Lung (tissue), 11 donors: ENCODE measurements at regions not wholly inside any gene's neighbourhood (a gene's known extent, or its start where the extent isn't known, plus 50 kb on each side); places are given as distances from the start of the nearest gene placed in this dataset.

Experiments
- ATAC-seq: fragments of 200-7000 bp; cut with Tn5 transposase; one replicate; pipeline ENCODE4 v1.9.1; 2020; ENCODE audit warnings: moderate number of reproducible peaks; ENCODE audit not compliant: insufficient read depth, low FRiP score
- DNase-seq, 3 donors: peaks; one replicate each; pipeline ENCODE4 v3.0.0-alpha.2; 2013 to 2017
- H3K27ac ChIP-seq, 2 donors: one replicate each; pipeline ENCODE4 v1.5.1; 2013; ENCODE audit warnings: mild to moderate bottlenecking in 2 of 2, moderate library complexity in 2 of 2, control low read depth in 1 of 2, inconsistent platforms in 1 of 2, low read depth in 1 of 2, low read length in 1 of 2
- H3K27me3 ChIP-seq, 3 donors: one replicate each; pipeline ENCODE4 v1.5.1; 2013; ENCODE audit warnings: low read length in 2 of 3; ENCODE audit not compliant: control insufficient read depth in 3 of 3, insufficient read depth in 3 of 3
- H3K36me3 ChIP-seq, 4 donors: one replicate each; pipeline ENCODE4 v1.5.1; 2013; ENCODE audit warnings: low read length in 4 of 4, mild to moderate bottlenecking in 1 of 4, moderate library complexity in 1 of 4; ENCODE audit not compliant: control insufficient read depth in 4 of 4, insufficient read depth in 4 of 4
- H3K4me1 ChIP-seq, 5 donors: one replicate each; pipeline ENCODE4 v1.5.1; 2013; ENCODE audit warnings: low read length in 5 of 5, mild to moderate bottlenecking in 2 of 5, moderate library complexity in 1 of 5; ENCODE audit not compliant: control insufficient read depth in 5 of 5, insufficient read depth in 5 of 5
- H3K4me3 ChIP-seq: one replicate; pipeline ENCODE4 v1.5.1; 2013; ENCODE audit warnings: mild to moderate bottlenecking, control low read depth, moderate library complexity
- H3K9ac ChIP-seq, 2 donors: one replicate each; pipeline ENCODE4 v1.5.1; 2013; ENCODE audit warnings: low read length in 2 of 2, control low read depth in 1 of 2; ENCODE audit not compliant: insufficient read depth in 1 of 2
- H3K9me3 ChIP-seq, 4 donors: one replicate each; pipeline ENCODE4 v1.5.1; 2013; ENCODE audit warnings: low read length in 3 of 4, mild to moderate bottlenecking in 1 of 4, moderate library complexity in 1 of 4; ENCODE audit not compliant: control insufficient read depth in 4 of 4, insufficient read depth in 3 of 4
- CTCF ChIP-seq: IDR thresholded peaks from 2 replicates; pipeline ENCODE4 v1.5.1; 2012; ENCODE audit warnings: mild to moderate bottlenecking; ENCODE audit errors: control extremely low read depth, extremely low read depth
- WGBS, 2 donors: extraction: QIAGEN DNeasy Blood & Tissue Kit; methylation state at CpG; one replicate each; pipeline ENCODE4 v1.1.7; 2013; 5-methylcytosine and 5-hydroxymethylcytosine counted together
- donor health status: control.
- donor health status: control.
- donor health status: Bipolar disorder and iron deficiency.
- donor health status: healthy.
- donor health status: DM: yes; HTN: yes; CAD: no.

DNA sequence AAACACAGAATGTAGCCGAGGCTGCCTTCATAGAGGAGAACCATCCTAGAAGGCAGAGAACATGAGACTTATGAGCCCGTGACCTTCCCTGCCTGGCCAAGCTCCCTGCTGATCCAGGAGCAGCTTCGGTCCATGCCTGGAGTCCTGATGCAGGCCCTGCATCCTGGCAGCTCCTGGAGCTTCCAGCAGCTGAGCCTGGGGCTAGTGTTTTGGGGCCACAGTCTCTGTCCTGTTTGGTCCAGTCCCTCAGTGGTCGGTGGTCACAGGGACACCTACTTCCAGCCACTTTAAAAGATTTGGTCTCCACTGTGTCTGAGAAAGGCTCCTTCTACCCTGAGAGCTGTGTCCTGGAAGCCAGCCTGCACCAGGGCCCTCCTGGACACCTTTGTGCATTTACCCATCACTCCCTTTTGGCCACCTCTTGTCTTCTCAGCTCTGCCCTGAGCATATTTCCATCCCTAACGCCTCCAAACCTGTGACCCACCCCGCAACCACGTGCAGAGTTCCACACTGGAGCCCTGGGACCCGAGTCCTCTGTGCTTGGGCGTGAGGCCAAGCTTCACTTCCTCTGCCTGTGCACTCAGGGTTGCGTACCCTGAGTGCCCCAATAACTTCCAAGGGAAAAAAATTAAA lies 315.2 kb upstream of the ZNF32 start:
- no peak for DNase-seq
- Histone ChIP-seq H3K9ac (no peak overlapping the region), H3K4me1 (peaks cover 0 to 17% (median 0%) of the 10 kb centered on the region in 5 donors), H3K4me3 (no peak overlapping the region), H3K27ac (peak overlapping the region in 1 of 2 donors; percentile 57), H3K36me3 (no peaks in the 10 kb centered on the region), H3K27me3 (no peaks in the 10 kb centered on the region), H3K9me3 (peaks cover 0 to 2% (median 0%) of the 10 kb centered on the region in 4 donors)
- ATAC-seq = no peak
- 58 to 67% methylated on average over 10 of the region's 10 CpGs for WGBS, 2 donors
- TF ChIP-seq CTCF = no peak

DNA sequence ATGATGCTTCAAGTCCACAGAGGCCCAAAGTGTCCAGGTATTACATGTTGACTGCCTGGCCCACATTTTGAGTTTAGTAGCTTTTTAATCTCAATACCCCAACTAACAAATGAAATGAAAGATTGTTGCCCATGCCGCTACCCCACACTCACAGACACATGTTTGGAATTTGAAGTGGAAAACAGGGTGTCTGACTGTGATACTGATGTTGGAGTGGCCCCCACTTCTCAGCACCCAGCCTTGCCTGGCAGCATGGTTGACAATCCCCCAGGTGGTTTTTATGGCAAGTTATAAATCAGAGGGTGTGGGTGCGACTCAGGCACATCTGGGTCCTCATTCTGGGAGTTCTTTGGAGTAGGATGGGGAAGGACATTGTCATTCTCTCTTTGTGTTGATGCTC lies 314.7 kb upstream of the ZNF32 start:
- H3K9me3 ChIP-seq = peaks cover 0 to 2% (median 0%) of the 10 kb centered on the region in 4 donors
- no peaks in the 10 kb centered on the region for H3K27me3 ChIP-seq
- TF ChIP-seq CTCF = no peak
- no peaks in the 10 kb centered on the region for H3K36me3 ChIP-seq
- H3K9ac ChIP-seq = no peak overlapping the region
- WGBS, 2 donors = 92 to 100% methylated on average over 2 of the region's 2 CpGs
- no peak for ATAC-seq
- H3K27ac ChIP-seq = no peak overlapping the region
- DNase-seq = no peak
- H3K4me3 ChIP-seq = no peak overlapping the region
- peaks cover 0 to 17% (median 0%) of the 10 kb centered on the region in 5 donors for H3K4me1 ChIP-seq

DNA sequence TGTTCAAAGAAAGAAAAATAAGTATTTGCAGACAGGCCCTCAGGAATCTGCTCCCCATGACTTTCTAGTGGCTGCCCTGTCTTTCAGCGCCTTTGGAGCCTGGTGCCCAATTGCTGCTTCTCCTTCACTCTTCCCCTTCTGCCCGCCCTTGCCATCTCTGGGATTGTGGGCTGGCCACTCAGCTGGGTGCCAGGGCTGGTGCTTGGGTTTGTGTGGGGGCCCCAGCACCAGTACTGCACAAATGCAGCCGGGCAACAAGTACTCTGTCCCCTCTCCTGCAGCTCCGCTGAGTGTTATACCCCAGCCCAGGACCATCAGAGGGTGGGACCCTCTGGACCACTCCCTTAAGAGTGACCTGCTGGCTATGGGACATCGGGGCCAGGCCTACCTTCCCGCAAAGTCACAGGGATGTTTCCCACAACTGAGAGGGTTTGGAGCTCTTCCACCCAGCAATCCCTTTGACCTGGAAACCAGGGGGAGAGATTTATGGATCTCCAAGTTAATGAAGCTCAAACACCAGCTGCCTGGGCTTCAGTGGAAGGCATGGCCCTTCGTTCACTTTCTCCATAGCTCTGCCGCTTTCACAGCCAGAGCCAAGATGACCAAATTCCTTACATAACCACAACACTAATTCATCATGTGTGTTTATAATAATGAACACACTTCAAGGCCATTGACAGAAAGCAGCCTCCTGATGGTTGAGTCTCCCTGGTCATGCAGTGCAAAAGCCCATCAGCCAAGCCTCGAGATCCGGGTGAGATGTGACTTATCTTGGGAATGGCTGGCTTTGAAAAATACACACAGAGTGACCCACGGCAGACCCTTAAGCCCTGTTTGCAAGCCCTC lies 313.9 kb upstream of the ZNF32 start:
- Histone ChIP-seq H3K27me3 (no peaks in the 10 kb centered on the region), H3K4me1 (peaks cover 0 to 17% (median 0%) of the 10 kb centered on the region in 5 donors), H3K9me3 (peaks cover 0 to 3% (median 0%) of the 10 kb centered on the region in 4 donors), H3K36me3 (no peaks in the 10 kb centered on the region), H3K27ac (no peak overlapping the region), H3K4me3 (no peak overlapping the region), H3K9ac (no peak overlapping the region)
- DNase-seq (peak in 2 of 3 donors; percentile 31 to 43), ATAC-seq (no peak)
- no peak for TF ChIP-seq CTCF
- 77 to 83% methylated on average over 11 of the region's 11 CpGs for WGBS, 2 donors
